ENCODE measurements at regions not wholly inside any gene's neighbourhood (a gene's known extent, or its start where the extent isn't known, plus 50 kb on each side); places are given as distances from the start of the nearest gene placed in this dataset.
"Not testable (repeated sequence)": the region's sequence is repeated elsewhere in the genome, so short reads cannot be mapped to it uniquely, and the experiment has no call there.

DNA sequence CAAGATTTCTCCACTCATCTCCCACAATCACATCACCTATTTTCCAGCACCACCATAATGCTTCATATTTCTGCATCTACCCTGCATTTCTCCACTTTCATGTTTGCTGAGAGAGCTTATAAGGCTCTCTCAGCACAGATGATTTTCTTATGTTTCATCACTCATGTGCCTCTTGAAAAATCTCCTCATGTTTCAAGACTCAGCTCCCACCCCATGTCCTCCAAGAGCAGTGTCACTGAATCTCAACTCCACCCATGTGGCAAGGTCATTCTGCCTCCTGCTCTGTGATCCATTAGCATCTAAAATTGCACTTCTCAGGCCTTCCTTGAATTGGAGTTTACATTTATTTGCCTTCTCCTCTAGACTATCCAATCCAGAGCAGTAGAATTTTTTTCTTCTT lies 178.7 kb upstream of the IRAK1BP1 start:
- DNase-seq, result no peak

DNA sequence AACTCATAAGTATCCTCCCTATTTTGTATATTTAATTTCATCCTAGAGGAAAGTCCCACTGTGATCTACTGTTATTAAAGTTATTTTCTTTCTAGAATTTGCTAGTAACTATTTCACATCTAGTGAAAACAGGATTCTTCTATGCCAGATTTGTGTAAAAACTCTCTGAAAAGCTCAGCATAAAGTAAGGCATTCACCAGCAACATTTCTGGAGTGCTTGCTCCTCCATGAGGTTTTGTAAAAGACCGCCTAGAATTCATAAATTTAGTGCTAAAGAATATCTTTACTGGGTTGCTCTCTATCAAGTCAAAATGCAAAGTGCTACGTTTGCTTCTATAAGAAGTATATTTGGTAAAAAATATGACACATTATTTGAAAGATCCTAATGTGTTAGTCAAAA lies 173.5 kb upstream of the IRAK1BP1 start:
- DNase-seq, result no peak

DNA sequence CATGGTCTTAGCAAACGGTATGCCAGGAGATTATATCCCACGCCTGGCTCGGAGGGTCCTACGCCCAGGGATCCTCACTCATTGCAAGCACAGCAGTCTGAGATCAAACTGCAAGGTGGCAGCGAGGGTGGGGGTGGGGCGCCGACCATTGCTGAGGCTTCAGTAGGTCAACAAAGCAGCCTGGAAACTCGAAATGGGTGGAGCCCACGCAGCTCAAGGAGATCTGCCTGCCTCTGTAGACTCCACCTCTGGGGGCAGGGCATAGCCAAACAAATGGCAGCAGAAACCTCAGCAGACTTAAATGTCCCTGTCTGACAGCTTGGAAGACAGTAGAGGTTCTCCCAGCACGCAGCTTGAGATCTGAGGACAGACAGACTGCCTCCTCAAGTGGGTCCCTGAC lies 172.7 kb upstream of the IRAK1BP1 start:
- DNase-seq, result not testable (repeated sequence)

DNA sequence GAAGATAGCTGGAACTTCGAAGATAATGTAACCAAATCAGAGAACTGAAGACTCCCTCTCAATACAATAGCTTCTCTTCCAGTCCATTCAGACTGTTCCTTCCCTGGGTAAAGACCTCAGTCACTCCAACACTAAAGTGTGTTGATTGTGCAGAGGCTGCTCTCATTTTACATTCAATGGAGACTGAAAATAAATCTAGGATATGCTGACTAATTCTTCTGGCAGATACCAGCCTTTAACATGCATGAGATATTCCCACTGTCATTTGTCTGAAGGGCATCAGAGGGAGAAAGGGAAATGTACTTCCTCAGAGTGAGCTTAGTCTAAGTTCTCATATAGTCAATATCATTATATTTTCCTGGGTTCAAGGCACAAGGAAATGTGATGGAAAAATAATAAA lies 166.4 kb upstream of the IRAK1BP1 start:
- no peak for DNase-seq

DNA sequence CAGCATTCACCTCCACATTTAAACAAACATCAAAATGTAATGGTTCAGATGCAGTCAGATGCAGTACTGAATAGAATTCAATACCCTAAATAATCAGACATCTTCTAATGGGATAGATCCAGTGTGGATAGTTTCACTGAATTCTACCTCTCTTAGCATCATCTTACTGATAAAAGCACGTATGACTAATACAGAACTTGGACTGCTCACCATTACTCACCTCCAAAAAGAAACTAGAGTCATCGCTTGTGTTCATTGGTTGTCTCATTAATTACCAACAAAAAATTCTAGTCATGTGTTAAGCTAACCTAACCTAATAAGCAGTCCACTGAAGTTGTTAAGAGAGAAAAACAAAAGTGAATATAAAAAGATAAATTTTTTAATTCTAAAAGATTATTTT lies 165.9 kb upstream of the IRAK1BP1 start:
- no peak for DNase-seq

DNA sequence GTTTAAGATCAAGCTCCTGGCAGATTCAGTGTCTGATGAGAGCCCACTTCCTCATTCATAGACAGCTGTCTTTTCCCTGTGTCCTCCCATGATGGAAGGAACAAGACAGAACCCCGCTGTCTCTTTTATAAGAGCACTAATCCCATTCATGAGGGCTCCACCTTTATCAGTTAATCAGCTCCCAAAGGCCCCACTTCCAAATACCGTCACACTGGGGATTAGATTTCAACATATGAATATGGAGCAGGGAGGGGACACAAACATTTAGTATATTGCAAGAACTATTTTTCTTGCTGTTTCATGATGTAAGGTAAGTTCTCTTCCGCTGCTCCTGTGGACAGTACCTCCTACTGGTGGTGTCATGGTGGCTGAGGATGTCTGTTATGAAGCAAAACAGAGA lies 158.3 kb upstream of the IRAK1BP1 start:
- no peak for DNase-seq

DNA sequence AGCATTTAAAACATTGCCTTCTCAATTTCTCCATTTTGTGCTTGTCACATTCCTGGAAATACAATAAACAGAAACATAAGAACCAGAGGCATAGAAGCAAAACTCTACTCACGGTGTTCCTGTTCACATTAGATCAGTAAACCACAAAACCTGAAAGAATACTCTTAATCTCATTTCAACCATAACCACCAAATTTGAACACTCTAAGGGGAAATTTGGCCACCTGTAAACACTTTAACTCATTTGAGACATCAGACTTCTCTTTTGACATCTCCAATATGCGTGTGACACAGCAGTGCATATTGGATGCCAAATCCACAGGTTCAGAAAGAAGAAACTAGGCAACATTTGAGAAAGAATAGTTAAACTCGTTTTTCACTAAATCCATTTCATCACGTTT lies 153.8 kb upstream of the IRAK1BP1 start:
- DNase-seq, result no peak

DNA sequence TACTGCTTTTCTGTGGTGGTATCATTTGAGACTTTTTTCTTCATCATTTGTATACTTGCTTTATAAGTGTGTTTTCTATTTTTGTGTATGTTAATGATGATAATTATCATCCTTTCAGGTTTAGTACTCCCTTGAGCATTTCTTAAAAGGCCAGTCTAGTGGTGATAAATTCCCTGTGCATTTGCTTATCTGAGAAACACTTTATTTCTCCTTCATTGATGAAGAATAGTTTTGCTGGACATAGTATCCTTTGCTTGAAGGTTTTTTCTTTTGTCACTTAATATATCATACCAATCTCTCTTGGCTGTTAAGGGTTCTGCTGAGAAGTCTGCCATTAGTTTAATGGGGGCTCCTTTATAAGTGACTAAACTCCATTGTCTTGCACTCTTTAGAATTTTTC lies 123.2 kb upstream of the IRAK1BP1 start:
- no peak for DNase-seq

DNA sequence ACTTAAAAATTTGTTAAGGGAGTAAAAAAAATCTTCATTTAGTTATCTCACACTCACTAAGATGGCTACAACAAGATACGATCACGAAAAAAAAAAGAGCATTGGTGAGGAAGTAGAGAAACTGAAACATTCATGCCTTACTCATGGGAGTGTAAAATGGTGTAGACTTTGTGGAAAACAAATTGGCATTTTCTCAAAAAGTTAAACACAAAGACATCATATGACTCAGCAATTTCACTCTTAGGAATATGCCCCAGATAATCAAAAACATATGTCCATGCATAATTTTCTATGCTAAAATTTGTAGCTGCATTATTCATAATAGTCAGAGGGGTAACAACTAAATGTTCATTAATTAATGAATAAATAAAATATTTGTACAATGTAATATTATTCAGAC lies 120.9 kb upstream of the IRAK1BP1 start:
- no peak for DNase-seq

DNA sequence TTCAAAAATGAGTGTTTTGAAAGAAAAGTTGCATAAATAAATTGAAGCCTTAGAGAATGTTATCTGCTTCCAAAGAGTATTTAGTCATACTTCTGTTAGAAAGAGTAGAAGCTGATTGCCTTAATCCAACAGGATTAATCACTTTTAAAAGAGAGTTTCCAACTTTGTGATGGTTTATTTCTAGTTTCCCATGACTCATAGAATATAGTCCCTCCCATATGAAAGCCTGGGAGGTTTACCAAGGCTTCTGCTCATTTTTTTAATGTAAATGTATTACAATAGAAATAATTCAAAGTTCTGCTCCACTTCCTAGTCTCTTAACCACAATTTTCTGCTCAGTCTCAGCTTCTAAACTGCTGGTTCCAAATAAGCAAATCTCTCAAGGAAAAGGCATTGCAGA lies 118.0 kb upstream of the IRAK1BP1 start:
- DNase-seq, result no peak

DNA sequence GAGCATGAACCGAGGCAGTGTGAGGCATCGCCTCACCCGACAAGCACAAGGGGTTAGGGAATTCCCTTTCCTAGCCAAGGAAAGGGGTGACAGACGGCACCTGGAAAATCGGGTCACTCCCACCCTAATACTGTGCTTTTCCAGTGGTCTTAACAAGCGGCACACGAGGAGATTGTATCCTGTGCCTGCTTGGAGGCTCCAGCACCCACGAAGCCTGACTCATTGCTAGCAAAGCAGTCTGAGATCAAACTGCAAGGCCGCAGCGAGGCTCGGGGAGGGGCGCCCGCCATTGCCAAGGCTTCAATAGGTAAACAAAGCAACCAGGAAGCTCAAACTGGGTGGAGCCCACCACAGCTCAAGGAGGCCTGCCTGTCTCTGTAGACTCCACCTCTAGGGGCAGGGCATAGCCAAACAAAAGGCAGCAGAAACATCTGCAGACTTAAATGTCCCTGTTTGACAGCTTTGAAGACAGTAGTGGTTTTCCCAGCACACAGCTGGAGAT lies 109.0 kb upstream of the IRAK1BP1 start:
- DNase-seq, result not testable (repeated sequence)

DNA sequence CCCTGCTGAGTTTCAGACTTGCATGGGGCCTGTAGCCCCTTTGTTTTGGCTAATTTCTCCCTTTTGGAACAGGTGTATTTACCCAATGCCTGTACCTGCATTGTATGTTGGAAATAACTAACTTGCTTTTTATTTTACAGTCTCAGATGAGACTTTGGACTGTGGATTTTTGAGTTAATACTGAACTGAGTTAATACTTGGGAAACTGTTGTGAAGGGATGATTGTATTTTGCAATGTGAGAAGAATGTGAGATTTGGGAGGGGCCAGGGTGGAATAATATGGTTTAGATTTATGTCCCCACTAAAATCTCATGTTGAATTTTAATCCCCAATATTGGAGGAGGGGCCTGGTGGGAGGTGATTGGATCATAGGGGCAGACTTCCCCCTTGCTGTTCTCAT lies 99.1 kb upstream of the IRAK1BP1 start:
- no peak for DNase-seq

DNA sequence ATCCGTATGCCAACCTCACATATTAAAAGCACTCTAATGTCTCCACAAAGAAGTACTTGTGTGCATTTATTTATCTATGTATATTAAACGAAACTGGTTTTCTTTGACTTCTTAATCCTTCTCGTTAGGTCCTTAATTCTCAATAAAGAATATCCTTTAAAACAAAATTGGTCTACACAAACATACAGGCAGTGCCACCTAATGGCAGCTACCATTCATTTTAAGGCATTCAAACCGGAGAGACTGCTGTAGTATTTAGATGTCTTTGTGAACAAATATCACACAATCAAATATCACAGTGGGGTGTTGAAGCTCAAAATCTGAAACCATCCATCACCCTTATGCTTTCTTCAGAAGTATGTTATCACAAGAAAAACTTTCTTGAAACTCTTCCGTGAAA lies 96.6 kb upstream of the IRAK1BP1 start:
- no peak for DNase-seq

DNA sequence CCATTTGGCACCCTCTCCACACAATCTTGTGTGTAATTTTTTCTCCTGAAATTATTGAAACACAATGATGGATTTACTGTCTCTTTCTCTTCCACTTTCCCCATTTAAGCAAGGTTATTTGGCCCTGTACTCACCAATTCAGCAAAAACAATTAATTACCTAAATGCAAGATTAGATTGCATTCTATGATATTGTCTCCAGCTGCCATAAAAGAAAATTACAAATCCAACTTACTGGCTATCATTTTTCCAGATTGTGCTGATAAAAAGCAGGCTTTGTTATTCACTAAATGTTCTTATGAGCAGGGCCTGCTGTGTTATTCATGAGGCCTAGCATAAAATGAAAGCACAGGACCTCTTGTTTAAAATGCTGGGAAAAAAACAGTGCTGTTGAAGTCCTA lies 95.8 kb upstream of the IRAK1BP1 start:
- DNase-seq, result no peak

DNA sequence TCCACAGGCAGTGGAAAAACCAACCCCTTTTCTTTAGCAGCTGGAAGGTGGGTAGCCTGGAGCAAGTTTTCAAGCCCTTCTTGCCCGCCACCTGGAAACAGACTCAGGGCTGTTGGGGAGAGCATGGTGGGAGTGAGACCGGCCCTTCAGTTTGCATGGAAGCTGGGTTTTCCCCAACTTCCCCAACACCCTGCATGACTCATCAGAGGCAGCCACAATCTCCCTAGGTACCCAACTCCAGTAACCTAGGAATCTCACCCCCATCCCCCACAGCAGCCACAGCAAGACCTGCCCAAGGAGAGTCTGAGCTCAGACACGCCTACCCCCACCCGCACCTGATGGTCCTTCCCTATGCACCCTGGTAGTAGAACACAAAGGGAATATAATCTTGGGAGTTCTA lies 86.3 kb upstream of the IRAK1BP1 start:
- no peak for DNase-seq

DNA sequence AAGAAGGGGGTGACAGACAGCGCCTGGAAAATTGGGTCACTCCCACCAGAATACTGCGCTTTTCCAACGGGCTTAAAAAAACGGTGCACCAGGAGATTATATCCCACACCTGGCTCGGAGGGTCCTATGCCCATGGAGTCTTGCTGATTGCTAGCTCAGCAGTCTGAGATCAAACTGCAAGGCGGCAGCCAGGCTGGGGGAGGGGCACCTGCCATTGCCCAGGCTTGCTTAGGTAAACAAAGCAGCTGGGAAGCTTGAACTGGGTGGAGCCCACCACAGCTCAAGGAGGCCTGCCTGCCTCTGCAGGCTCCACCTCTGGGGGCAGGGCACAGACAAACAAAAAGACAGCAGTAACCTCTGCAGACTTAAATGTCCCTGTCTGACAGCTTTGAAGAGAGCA lies 84.0 kb upstream of the IRAK1BP1 start:
- not testable (repeated sequence) for DNase-seq

DNA sequence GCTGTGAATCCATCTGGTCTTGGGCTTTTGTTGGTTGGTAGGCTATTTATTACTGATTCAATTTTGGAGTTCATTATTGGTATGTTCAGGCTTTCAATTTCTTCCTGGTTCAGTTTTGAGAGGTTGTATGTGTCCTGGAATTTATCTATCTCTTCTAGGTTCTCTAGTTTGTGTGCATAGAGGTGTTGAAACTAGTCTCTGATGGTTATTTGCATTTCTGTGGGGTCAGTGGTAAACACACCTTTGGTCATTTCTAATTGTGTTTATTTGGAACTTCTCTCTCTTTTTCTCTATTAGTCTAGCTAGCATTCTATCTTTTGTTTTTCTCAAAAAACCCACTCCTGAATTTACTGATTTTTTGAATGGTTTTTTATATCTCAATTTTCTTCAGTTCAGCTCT lies 70.1 kb upstream of the IRAK1BP1 start:
- DNase-seq, result no peak

DNA sequence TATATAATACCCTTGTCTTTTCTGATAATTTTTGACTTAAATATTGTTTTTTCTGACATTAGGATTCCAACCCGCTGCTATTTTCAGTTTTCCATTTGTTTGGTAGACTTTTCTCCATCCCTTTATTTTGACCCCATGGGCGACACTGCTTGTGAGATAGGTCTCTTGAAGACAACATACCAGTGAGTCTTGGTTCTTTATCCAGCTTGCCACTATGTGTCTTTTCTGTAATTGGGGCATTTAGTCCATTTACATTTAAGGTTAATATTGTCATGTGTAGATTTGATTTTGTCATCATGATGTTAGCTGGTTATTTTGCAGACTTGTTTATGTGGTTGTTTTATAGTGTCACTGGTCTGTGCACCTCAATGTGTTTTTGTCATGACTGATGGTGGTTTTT lies 67.7 kb upstream of the IRAK1BP1 start:
- DNase-seq, result no peak

DNA sequence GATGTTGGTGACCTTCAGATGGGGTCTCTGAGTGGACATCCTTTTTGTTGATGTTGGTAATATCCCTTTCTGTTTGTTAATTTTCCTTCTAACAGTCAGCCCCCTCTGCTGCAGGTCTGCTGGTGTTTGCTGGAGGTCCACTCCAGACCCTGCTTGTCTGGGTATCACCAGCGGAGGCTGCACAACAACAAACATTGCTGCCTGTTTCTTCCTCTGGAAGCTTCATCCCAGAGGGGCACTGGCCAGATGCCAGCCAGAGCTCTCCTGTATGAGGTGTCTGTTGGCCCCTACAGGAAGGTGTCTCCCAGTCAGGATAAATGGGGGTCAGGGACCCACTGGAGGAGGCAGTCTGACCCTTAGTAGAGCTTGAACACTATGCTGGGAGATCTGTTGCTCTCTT lies 60.6 kb upstream of the IRAK1BP1 start:
- DNase-seq, result not testable (repeated sequence)

DNA sequence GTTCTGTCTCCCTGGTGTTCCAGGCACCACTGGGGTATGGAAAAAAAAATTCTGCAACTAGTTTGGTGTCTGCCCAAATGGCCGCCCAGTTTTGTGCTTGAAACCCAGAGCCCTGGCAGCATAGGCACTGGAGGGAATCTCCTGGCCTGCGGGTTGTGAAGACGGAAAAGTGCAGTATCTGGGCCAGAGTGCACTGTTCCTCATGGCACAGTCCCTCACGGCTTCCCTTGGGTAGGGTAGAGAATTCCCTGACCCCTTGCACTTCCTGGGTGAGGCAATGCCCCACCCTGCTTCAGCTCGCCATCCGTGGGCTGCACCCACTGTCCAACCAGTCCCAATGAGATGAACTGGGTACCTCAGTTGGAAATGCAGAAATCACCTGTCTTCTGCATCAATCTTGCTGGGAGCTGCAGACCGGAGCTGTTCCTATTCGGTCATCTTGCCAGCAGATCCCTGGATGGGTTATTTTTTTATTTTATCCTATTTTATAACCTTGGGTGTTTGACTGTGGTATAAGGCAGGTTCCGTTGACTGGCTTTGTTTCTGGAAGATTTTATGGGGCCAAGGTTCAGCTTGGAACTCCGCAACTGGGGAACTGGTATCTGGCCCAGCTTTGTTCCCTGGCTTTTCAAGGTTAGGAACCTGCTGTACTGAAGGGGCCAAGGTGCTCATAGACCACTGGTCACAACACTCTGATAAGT lies 59.5 kb upstream of the IRAK1BP1 start:
- DNase-seq, result not testable (repeated sequence)

DNA sequence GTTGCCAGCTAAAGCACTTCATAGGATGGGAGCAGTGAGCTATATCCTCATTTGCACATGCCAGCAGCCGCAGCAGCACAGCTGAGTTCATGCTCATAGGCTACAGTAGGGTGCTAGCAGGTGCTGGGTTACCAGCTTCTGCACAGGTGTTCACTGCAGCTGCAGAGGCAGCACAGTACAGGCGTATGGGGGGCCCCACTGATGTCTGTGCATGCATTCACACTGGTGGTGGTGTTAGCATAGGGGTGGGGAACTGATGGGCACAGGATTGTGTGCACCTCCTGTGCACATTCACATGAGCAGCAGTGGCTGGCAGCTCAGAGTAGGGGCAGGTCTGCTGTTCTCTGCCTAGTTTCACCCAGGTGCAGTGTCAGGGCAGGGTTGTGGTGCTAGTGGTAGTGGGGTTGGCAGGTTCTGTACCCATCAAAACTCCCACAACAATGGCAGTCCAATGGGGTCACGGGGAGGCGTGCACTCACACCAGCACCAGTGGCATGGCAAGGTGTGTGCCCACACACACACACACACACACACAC lies 58.9 kb upstream of the IRAK1BP1 start:
- DNase-seq, result no peak

DNA sequence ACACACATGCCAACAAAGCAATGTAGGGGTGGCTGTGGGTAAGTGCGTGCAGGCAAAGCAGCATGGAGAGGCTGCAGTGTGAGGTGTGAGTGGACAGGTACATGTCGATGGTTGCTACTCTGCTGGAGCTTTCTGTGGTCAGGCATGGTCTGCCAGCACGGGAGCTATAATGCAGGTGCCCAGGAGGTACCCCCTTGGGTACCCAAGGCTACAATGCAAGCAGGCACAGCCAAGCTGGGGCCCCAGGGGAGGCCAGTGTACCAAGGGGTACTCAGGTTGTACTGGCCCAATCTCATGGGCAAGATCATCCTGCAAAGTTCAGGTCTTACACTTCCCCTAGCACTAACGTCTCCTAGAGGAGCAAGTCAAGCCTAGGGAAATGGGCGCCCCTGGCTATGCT lies 58.4 kb upstream of the IRAK1BP1 start:
- DNase-seq, result no peak

DNA sequence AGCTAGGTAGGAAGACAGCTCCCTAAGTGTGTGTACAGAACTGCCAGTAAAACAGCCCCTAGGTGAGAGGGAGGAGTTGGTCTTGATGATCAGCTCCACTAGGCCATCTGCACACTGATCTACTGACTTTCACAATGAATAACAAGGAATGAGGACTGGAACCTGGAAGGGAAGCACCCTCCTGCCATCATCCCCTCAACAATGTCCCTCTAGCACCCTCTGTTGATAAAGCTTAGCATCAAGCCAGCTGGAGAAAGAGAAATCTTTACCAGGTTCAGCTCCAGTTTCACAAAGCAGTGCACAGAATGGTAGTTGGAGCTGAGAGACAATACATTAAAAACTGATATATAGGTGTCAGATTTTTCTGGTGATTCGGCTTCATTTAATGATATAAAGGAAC lies 57.2 kb upstream of the IRAK1BP1 start:
- DNase-seq, result no peak

DNA sequence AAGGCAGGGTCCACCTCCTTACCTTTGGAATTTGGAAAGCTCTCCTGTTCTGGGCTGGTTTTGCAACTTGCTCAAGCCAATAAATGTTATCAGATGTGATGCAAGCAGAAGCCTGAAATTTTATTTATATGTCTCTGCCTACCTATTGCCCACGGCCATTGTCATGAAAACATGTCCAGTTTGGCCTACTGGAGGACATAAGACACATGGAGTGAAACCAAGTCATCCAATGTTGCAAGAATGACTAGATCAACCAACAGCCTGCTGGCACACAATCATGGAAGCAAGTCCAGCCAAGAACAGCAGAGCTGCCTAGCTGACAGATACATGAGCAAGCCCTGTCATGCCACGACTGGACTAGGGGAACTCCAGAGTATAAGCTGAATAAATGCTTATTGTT lies 56.7 kb upstream of the IRAK1BP1 start:
- no peak for DNase-seq

All from suppressor macrophage treated with lipopolysaccharide for 4 hours (primary cell).